A549 (cell line): ENCODE measurements at regions not wholly inside any gene's neighbourhood (a gene's known extent, or its start where the extent isn't known, plus 50 kb on each side); places are given as distances from the start of the nearest gene placed in this dataset.

Experiments used
- CTCF ChIP-seq: fragments of >200 bp; sonication (Bioruptor Twin); formaldehyde crosslinking; IDR thresholded peaks from 3 replicates; pipeline ENCODE4 v1.5.1; 2016
- EP300 ChIP-seq, 2 experiments: fragments of >200 bp; sonication (Bioruptor Twin); formaldehyde crosslinking; IDR thresholded peaks; 2 replicates in 1 of 2; 3 replicates in 1 of 2; pipeline ENCODE4 v1.6.1; 2016 to 2017
- MAX ChIP-seq: IDR thresholded peaks from 2 replicates; pipeline ENCODE4 v1.6.1; 2012
- USF2 ChIP-seq: fragments of 450-650 bp; IDR thresholded peaks from 2 replicates; pipeline ENCODE4 v1.6.1; 2014; ENCODE audit warnings: antibody characterized with exemption

GRCh38 chr10:81042647-81043046 lies 504.9 kb downstream of the SH2D4B start:
- TF ChIP-seq CTCF = no peak
- TF ChIP-seq MAX = no peak
- TF ChIP-seq EP300 (IDR thresholded peaks at IDR 0.05) = no peak
- no peak for TF ChIP-seq USF2
